Epithelial cell of esophagus (primary cell): ENCODE measurements at regions not wholly inside any gene's neighbourhood (a gene's known extent, or its start where the extent isn't known, plus 50 kb on each side); places are given as distances from the start of the nearest gene placed in this dataset.

Source experiments
- DNase-seq: peaks from one replicate; pipeline ENCODE4 v3.0.0; 2010; ENCODE audit warnings: low read depth
- H3K4me3 ChIP-seq: 2 replicates; pipeline ENCODE4 v1.5.1; 2011; ENCODE audit warnings: mild to moderate bottlenecking, low read length, control low read depth
- TF ChIP-seq, protein P1 (sequence below): IDR thresholded peaks from 2 replicates; pipeline ENCODE4 v1.5.1; 2011; ENCODE audit warnings: low read depth, mild to moderate bottlenecking, low read length, control low read depth, inconsistent platforms; ENCODE audit not compliant: insufficient read depth; ENCODE audit errors: missing control alignments

DNA sequence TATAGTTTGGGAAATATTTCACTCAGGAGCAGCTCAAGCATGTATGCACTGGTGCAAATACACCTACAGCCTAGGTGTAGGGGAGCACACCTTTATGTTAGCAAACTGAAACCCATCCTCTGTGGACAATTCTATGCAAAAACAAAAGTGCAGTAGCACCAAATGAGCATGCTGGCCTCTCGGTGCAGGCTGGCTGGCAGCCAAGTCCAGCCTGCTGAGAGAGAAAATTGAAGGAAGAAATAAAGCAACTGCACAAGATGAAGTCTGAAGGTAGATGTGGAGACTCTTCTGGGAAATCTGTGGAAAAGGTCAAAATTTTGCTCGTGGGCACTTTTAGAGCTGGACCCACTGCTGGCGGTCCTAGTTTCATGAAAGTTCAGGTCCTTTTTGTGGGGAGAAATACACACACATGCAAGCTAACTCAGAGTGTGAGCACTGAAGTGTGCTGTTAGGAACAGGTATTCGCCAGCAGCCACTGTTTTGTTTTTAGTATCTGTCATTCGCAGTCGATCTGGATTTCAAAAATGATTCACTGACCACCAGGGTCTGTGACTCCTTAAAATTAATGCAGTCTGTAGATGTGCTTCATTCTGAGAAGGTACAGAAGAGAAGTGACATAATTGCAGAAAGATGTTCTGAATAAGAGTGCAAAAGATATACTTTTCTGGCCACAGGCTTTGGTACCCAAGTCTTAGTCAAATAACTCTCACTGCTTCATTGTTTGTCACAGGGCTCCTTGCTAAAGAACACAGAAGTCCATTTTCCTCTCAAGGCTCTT, 281.7 kb downstream of the PARP8 start:
- no peak overlapping the region for H3K4me3 ChIP-seq
- no peak for DNase-seq
- TF ChIP-seq, protein P1, sequence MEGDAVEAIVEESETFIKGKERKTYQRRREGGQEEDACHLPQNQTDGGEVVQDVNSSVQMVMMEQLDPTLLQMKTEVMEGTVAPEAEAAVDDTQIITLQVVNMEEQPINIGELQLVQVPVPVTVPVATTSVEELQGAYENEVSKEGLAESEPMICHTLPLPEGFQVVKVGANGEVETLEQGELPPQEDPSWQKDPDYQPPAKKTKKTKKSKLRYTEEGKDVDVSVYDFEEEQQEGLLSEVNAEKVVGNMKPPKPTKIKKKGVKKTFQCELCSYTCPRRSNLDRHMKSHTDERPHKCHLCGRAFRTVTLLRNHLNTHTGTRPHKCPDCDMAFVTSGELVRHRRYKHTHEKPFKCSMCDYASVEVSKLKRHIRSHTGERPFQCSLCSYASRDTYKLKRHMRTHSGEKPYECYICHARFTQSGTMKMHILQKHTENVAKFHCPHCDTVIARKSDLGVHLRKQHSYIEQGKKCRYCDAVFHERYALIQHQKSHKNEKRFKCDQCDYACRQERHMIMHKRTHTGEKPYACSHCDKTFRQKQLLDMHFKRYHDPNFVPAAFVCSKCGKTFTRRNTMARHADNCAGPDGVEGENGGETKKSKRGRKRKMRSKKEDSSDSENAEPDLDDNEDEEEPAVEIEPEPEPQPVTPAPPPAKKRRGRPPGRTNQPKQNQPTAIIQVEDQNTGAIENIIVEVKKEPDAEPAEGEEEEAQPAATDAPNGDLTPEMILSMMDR: no peak

DNA sequence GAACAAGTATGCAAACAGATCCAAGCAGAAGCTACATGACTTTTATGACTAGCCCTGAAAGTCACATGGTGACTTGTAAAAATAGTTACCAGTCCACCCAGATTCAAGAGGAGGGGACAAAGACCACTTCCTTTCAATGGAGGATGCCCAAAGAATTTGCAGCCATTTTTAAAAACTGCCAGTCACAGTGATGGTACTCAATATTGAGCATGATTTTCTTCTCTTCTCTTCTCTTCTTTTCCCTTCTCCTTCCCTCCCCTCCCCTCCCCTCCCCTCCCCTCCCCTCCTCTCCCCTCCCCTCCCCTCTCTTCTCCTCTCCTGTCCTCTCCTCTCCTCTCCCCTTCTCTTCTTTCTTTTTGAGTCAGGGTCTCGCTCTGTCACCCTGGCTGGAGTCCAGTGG, 286.9 kb downstream of the PARP8 start:
- TF ChIP-seq, protein P1: no peak
- no peak overlapping the region for H3K4me3 ChIP-seq
- DNase-seq: no peak

DNA sequence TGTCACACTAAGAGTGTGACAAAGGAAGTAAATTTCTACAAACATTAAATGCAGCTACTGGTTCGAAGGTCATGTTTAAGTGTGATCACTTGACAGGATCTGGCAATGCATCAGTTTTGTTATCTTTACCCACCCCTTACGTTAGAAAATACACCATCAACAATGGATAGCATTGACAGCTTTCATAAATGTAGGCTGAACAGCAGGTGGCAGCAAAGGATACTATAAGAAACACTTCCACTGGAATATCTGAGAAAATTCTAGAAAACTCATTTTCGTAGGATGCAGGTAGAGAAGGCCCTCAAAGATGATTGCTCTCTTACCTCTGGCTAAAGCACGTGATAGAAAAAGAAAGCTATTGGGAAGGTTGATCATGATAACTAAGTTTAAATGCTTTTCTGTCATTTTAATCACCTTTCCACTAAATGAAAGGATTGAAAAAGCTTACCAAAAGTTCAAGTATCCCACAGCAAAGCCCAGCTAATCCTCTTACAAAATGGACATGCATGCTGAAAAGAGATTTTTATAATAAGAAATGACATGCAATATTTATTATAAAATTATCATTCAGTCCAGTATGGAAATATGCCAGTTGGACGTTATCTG, 292.5 kb downstream of the PARP8 start:
- DNase-seq: peak; percentile 61
- H3K4me3 ChIP-seq: no peak overlapping the region

DNA sequence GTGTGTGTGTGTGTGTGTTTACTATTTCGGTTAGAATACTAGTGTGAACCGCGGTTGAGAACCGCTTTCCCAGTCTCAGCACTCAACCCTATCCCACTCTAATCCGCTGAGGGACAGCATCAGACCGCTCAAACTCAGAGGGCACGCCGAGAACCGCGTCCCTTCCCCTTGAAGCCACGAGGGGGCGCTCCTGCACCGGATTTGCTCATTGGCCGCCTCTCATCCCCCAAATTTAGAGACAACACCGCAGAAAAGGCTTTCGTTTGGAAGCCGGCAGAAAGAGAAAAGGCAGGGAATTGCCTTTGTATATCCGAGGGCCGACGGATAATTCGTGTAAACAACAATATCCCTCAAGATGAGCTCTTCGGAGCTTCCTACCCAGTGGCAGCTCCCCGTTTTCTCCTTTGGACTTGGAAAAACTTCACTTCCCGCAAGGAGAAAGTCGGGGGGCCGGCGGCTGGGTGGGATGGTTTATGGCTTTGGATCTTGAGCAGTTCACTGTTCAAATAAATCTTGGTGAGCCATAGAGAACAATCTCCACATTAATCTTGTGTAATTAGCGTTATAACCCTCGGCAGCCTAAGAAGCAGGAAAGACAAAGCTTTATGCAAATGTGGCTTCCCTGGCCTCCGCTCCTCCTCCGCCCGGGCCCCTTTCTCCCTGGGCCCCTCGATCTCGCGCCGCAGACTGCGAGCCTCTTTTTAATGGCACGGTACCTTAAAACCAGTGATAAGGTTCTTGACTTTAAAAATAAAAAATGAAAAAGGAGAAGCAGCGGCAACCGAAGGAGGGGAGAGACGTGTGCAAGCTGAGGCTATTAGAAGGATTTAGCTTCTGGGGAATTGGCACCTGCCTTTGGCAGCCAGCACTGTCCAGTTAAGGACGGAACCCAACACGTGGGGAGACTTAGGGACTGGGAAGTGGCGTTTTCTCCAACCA, 296.8 kb downstream of the PARP8 start:
- DNase-seq: peak; percentile 63
- peak overlapping the region; percentile 51 for H3K4me3 ChIP-seq
- TF ChIP-seq, protein P1: peak; percentile 99

More for the DNA sequence above, 292.5 kb downstream of the PARP8 start:
- TF ChIP-seq, protein P1: peak; percentile 65

DNA sequence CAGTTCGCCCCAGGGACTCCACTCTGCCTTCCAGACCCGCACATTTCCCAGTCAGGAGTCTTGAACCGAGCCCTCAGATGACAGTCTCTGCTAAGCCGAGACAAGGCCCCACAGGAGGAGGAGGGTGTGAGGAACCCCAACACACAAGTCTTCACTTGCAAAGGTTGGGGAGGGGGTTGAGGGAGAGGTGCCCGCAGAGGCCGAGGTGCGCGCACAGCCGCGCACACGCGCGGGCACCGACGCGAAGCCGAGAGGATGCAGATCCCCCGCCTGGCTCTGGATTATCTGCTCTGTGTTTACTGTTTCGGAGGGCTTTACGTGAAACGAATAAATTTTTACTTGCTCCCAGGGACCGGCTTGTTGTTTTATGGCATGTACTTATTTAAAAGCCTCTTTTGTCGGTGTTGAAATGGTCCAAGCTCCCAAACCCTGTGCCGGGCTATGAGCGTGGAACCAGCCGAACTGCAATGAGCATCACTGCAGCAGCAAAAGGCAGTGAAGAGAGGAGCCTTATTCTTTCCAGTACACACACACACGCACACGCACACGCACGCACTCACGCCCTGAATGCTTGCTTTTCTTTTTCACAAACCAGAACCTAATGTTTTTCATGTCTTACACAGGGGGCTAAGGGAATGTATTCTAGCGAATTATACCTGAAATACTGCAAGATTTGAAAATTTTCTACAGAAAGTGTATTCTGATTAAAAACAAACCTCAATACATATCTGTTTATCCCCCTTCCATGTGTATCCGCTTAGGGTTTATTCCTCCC, 297.7 kb downstream of the PARP8 start:
- DNase-seq: no peak
- no peak overlapping the region for H3K4me3 ChIP-seq
- TF ChIP-seq, protein P1: no peak

DNA sequence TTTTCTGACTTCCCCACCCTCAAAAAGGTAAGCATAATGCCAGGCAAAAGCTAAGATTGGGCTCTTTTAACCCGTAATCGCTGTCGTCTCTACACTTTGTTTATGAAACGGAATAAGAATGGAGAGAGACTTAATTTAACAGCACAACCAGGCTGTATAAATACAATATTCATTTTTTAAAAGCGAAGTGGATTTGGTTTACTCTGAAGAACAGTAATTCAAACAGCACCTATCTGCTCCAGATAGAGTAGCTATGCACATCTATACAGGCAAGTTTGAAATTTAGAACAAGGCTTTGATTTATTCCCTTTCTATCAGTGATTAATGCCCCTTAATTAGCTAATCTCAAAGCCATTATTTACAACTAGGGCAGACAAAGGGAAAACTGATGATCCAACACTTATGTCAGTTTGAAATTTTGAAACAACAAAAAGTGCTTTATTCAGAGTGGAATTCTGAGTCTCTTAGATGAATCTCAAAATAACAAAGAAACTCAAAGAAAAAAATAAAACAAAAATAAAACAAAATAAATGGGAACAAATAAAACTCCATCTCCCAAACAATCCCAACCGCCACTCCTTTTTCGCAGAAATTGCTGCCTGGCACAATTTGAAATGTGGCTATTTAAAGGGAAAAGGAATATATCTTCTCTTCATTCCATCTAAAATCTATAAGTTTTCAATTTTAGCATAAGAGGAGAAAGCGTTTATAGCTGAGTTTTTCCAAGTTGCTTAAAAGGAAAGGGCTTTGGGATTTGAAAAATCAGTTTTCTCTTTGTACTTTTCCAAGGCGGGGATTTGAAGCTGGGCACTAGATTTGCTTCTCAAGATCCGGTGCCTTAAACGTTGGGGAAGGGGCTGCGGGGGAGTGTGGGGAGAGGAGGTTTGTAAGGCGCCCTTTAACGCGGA, 298.6 kb downstream of the PARP8 start:
- DNase-seq: no peak
- TF ChIP-seq, protein P1: no peak
- H3K4me3 ChIP-seq: no peak overlapping the region
